ENCODE measurements at regions not wholly inside any gene's neighbourhood (a gene's known extent, or its start where the extent isn't known, plus 50 kb on each side); places are given as distances from the start of the nearest gene placed in this dataset.
"Not testable (repeated sequence)": the region's sequence is repeated elsewhere in the genome, so short reads cannot be mapped to it uniquely, and the experiment has no call there.

- H3K18ac ChIP-seq (ENCODE audit: low read depth, low read length): peak overlapping the region; percentile 47; the same call in 1 of the 2 replicates
- no peak overlapping the region for H3K23ac ChIP-seq (ENCODE audit: low read depth, low read length)
- H3K56ac ChIP-seq (ENCODE audit: extremely low read depth, insufficient read depth, low read length): no peak overlapping the region
- 0 out of 2 replicates have a peak overlapping the region, but pooled peaks have one; percentile 2 for H2BK120ac ChIP-seq (ENCODE audit: low read depth, low read length)
- no peak overlapping the region for H2AFZ ChIP-seq (replicated peaks; ENCODE audit: low read length, poor library complexity)
- peak overlapping the region; percentile 17; the same call in 1 of the 2 replicates for H4K5ac ChIP-seq (ENCODE audit: low read depth, low read length)
- in situ Hi-C loops (cut with MboI; ENCODE audit: low sequenced_read_pairs) (no loop called here), dilution Hi-C loops (cut with HindIII; ENCODE audit: low sequenced_read_pairs, unreplicated experiment) (no loop called here), intact Hi-C loops (cut with micrococcal nuclease) (no loop called here)
- H3K36me3 ChIP-seq (ENCODE audit: control insufficient read depth, insufficient read depth, low read length): no peaks in the 10 kb centered on the region
- H2AK5ac ChIP-seq (ENCODE audit: low read depth, low read length): 0 out of 2 replicates have a peak overlapping the region, but pooled peaks have one; percentile 0
- no peaks in the 10 kb centered on the region for H4K20me1 ChIP-seq (ENCODE audit: insufficient read depth, low read length)
- no peak overlapping the region for H2BK15ac ChIP-seq (ENCODE audit: low read depth, low read length)
- no peak overlapping the region for H3K9ac ChIP-seq (ENCODE audit: low read depth, low read length)
- H3K9me1 ChIP-seq (ENCODE audit: insufficient read depth, low read length): peaks cover 5% of the 10 kb centered on the region; the same call in 1 of the 2 replicates
- H3K4me1 ChIP-seq (ENCODE audit: control insufficient read depth, insufficient read depth, low read length): peaks cover 9% of the 10 kb centered on the region
- TF ChIP-seq CEBPB (IDR thresholded peaks at IDR 0.05; ENCODE audit: low read depth, low read length): no peak
- no peak for TF ChIP-seq RCOR1 (IDR thresholded peaks at IDR 0.05; ENCODE audit: insufficient replicate concordance, low read length)
- no peak for TF ChIP-seq BHLHE40 (IDR thresholded peaks at IDR 0.05; ENCODE audit: low read depth, low read length)
- TF ChIP-seq SMC3 (IDR thresholded peaks at IDR 0.05; ENCODE audit: low read depth, low read length): no peak
- TF ChIP-seq POLR2A (IDR thresholded peaks at IDR 0.05; ENCODE audit: low read depth, low read length): no peak
- TF ChIP-seq CHD1 (IDR thresholded peaks at IDR 0.05; ENCODE audit: low read depth, low read length): no peak
- TF ChIP-seq CTCF (conservative IDR thresholded peaks at IDR 0.05; ENCODE audit: low read depth, low read length): no peak
- no peak for TF ChIP-seq FOS (IDR thresholded peaks at IDR 0.05; ENCODE audit: low read depth, low read length)
- no peaks in the 10 kb centered on the region for H3K79me1 ChIP-seq (ENCODE audit: low read depth in 1 of 2, low read length in 2 of 2)
- peak overlapping the region; percentile 61 for H2BK20ac ChIP-seq (ENCODE audit: low read depth, low read length)
- no peak overlapping the region for H3K4ac ChIP-seq (ENCODE audit: low read depth, low read length)
- H4K8ac ChIP-seq (ENCODE audit: low read depth in 2 of 2, low read length in 2 of 2): no peak overlapping the region
- ChIA-PET POLR2A (ENCODE audit: unreplicated experiment) (no interaction called here), CTCF (no interaction called here)
- ATAC-seq (ENCODE audit: low read depth): no peak
- no peak overlapping the region for H2AK9ac ChIP-seq (replicated peaks; ENCODE audit: low read depth, low read length, poor library complexity)
- H3K9me3 ChIP-seq (ENCODE audit: control insufficient read depth, insufficient read depth, low read length): no peaks in the 10 kb centered on the region
- H3K4me3 ChIP-seq (ENCODE audit: insufficient read depth, low read depth, low read length): no peak overlapping the region
- no peak overlapping the region for H3K4me2 ChIP-seq (ENCODE audit: low read depth, low read length)
- H3K14ac ChIP-seq (replicated peaks; ENCODE audit: low read depth, low read length): no peak overlapping the region
- DNase-seq: no peak
- no peaks in the 10 kb centered on the region for H3K27me3 ChIP-seq (ENCODE audit: control insufficient read depth, insufficient read depth, low read length)
- no peak overlapping the region for H2BK5ac ChIP-seq (ENCODE audit: low read depth, low read length, poor library complexity, severe bottlenecking)
- H4K91ac ChIP-seq (ENCODE audit: insufficient read depth, low read depth, low read length): no peak overlapping the region
- H3K27ac ChIP-seq (ENCODE audit: insufficient read depth, low read length): no peak overlapping the region
- BruUV-seq (replicated peaks): no TSS peak
Observed at GRCh38 chr16:51522902-51523301, 371.8 kb upstream of the SALL1 start.

- H2BK120ac ChIP-seq (ENCODE audit: low read depth, low read length); H3K79me1 ChIP-seq (ENCODE audit: low read depth in 1 of 2, low read length in 2 of 2); H3K23ac ChIP-seq (ENCODE audit: low read depth, low read length); H2BK5ac ChIP-seq (ENCODE audit: low read depth, low read length, poor library complexity, severe bottlenecking); H3K4ac ChIP-seq (ENCODE audit: low read depth, low read length); H3K14ac ChIP-seq (replicated peaks; ENCODE audit: low read depth, low read length); H2AFZ ChIP-seq (replicated peaks; ENCODE audit: low read length, poor library complexity); BruUV-seq (replicated peaks); H4K20me1 ChIP-seq (ENCODE audit: insufficient read depth, low read length); H3K27me3 ChIP-seq (ENCODE audit: control insufficient read depth, insufficient read depth, low read length); H4K5ac ChIP-seq (ENCODE audit: low read depth, low read length); H4K8ac ChIP-seq (ENCODE audit: low read depth in 2 of 2, low read length in 2 of 2); ATAC-seq (ENCODE audit: low read depth); H3K36me3 ChIP-seq (ENCODE audit: control insufficient read depth, insufficient read depth, low read length); H3K4me2 ChIP-seq (ENCODE audit: low read depth, low read length); H2BK20ac ChIP-seq (ENCODE audit: low read depth, low read length); intact Hi-C loops (cut with micrococcal nuclease); H3K9me1 ChIP-seq (ENCODE audit: insufficient read depth, low read length); H2AK5ac ChIP-seq (ENCODE audit: low read depth, low read length); DNase-seq; H3K9me3 ChIP-seq (ENCODE audit: control insufficient read depth, insufficient read depth, low read length); H3K27ac ChIP-seq (ENCODE audit: insufficient read depth, low read length); H3K9ac ChIP-seq (ENCODE audit: low read depth, low read length); in situ Hi-C loops (cut with MboI; ENCODE audit: low sequenced_read_pairs); H3K4me3 ChIP-seq (ENCODE audit: insufficient read depth, low read depth, low read length); H3K4me1 ChIP-seq (ENCODE audit: control insufficient read depth, insufficient read depth, low read length); H3K56ac ChIP-seq (ENCODE audit: extremely low read depth, insufficient read depth, low read length); H3K18ac ChIP-seq (ENCODE audit: low read depth, low read length); H2AK9ac ChIP-seq (replicated peaks; ENCODE audit: low read depth, low read length, poor library complexity); H2BK15ac ChIP-seq (ENCODE audit: low read depth, low read length); POLR2A ChIA-PET (ENCODE audit: unreplicated experiment); H4K91ac ChIP-seq (ENCODE audit: insufficient read depth, low read depth, low read length); dilution Hi-C loops (cut with HindIII; ENCODE audit: low sequenced_read_pairs, unreplicated experiment); CTCF ChIA-PET: not testable (repeated sequence)
- no CpG with 5 or more reads among the region's 4 CpGs for WGBS, 2 experiments (ENCODE audit: extremely low coverage in 2 of 2, insufficient read length in 1 of 2)
Observed at GRCh38 chr16:51516960-51517359, 365.9 kb upstream of the SALL1 start.

All from IMR-90 (cell line).